Muscle layer of colon (tissue), 2 donors: ENCODE measurements at regions not wholly inside any gene's neighbourhood (a gene's known extent, or its start where the extent isn't known, plus 50 kb on each side); places are given as distances from the start of the nearest gene placed in this dataset.

Source experiments
- H3K27ac ChIP-seq: one replicate; pipeline ENCODE4 v1.7.0; 2013; ENCODE audit warnings: low read depth, mild to moderate bottlenecking, low read length, moderate library complexity
- H3K27me3 ChIP-seq, 2 donors: one replicate each; pipeline ENCODE4 v1.7.0; 2013; ENCODE audit warnings: low read length in 2 of 2, mild to moderate bottlenecking in 2 of 2; ENCODE audit not compliant: insufficient read depth in 2 of 2, control insufficient read depth in 1 of 2
- H3K36me3 ChIP-seq: one replicate; pipeline ENCODE4 v1.7.0; 2013; ENCODE audit warnings: mild to moderate bottlenecking, low read length; ENCODE audit not compliant: insufficient read depth
- H3K4me1 ChIP-seq: one replicate; pipeline ENCODE4 v1.7.0; 2013; ENCODE audit warnings: mild to moderate bottlenecking, low read length; ENCODE audit not compliant: insufficient read depth
- H3K4me3 ChIP-seq, 2 donors: one replicate each; pipeline ENCODE4 v1.7.0; 2013; ENCODE audit warnings: low read length in 2 of 2, low read depth in 1 of 2, mild to moderate bottlenecking in 1 of 2, moderate library complexity in 1 of 2
- H3K9ac ChIP-seq: one replicate; pipeline ENCODE4 v1.7.0; 2013; ENCODE audit warnings: low read length
- H3K9me3 ChIP-seq: one replicate; pipeline ENCODE4 v1.7.0; 2013; ENCODE audit warnings: mild to moderate bottlenecking, low read length
- donor health status: abdominal sarcoma.
- donor health status: Adenocarcinoma of cecum.

DNA sequence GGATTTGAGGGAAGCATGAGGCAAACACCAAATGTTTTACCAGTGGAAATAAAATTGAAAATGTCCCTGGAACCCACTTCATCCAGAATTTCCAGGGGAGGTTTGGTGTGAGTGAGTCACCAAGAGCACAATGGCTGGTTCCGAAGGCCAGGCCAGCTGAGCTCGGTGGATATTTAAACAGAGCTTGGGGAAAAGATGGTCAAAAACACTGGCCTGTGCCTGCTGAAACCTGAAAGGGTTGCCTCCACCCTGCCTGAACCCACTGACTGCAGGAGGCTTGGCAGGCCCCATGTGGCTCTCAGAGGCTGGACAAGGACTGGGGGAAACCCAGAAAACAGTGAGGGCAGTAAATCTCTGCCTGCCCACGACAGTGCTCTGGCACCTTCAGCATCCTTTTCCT, 93.9 kb downstream of the TTC32 start:
- H3K27me3 ChIP-seq, result no peaks in the 10 kb centered on the region
- no peaks in the 10 kb centered on the region for H3K36me3 ChIP-seq
- no peak overlapping the region for H3K9ac ChIP-seq
- H3K27ac ChIP-seq, result no peak overlapping the region
- H3K9me3 ChIP-seq, result no peaks in the 10 kb centered on the region
- H3K4me1 ChIP-seq, result peaks cover 23% of the 10 kb centered on the region
- H3K4me3 ChIP-seq, result no peak overlapping the region

DNA sequence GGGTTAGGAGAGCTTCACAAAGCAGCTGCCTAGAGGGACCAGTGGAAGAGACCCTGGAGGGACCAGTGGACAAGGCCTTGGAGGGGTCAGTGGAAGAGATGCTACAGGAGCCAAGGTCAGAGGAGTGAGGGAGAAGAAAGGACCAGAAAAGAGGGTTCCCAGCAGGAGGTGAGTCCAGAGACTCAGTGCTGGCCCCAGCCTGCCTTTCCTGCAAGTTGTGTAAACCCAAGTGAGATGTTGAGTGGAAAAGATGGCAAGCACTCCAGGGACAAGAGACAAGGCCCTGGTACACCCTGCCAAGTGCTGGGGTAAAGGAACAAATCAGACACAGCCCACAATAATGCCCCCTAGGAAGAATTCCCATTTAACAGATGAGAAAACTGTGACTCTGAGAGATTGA, 94.4 kb downstream of the TTC32 start:
- Histone ChIP-seq H3K27ac (no peak overlapping the region), H3K9me3 (no peaks in the 10 kb centered on the region), H3K4me1 (peaks cover 23% of the 10 kb centered on the region), H3K4me3 (no peak overlapping the region), H3K36me3 (no peaks in the 10 kb centered on the region), H3K27me3 (no peaks in the 10 kb centered on the region), H3K9ac (no peak overlapping the region)

DNA sequence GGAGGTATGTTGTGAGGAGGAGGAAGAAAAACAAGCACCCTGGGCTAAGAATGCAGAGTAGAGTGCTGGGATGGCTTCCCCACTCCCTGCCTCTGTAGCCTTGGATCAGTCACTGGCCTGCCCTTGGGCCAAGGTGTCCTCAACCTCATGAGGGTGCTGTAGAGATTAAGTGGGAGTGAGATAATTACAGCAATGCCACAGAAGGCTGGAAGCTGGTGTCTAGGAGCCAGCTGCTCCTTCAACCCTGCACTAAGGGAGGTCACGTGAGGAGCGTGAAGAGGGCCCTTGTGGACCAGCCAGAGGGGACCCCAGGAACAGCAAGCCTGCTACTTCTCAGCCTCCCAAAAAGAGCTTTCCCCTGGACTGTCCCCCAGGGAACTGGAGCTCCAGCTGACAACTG, 95.2 kb downstream of the TTC32 start:
- no peaks in the 10 kb centered on the region for H3K9me3 ChIP-seq
- no peak overlapping the region for H3K4me3 ChIP-seq
- peaks cover 23% of the 10 kb centered on the region for H3K4me1 ChIP-seq
- H3K9ac ChIP-seq, result no peak overlapping the region
- H3K36me3 ChIP-seq, result no peaks in the 10 kb centered on the region
- H3K27me3 ChIP-seq, result no peaks in the 10 kb centered on the region
- H3K27ac ChIP-seq, result no peak overlapping the region

DNA sequence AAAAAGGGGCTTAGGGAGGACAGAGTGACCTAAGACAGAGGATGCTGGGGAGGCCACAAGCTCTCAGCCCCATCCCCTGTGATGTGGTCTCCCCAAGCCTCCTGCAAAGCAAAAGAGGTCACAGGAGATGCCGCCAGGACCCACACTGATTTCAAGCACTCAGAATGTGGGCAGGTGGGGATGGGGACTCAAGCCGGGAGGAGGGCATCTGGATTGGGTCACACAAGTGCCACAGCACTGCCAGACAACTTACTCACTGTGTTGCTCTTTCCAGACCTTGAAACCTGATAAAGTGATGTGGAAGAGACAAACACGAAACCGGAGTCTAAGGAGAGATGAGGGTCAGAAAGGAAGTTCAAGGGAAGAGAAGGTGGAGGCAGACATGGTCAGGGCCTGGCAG, 95.7 kb downstream of the TTC32 start:
- Histone ChIP-seq H3K9me3 (no peaks in the 10 kb centered on the region), H3K4me3 (no peak overlapping the region), H3K4me1 (peaks cover 25% of the 10 kb centered on the region), H3K36me3 (no peaks in the 10 kb centered on the region), H3K27ac (no peak overlapping the region), H3K9ac (no peak overlapping the region), H3K27me3 (no peaks in the 10 kb centered on the region)

DNA sequence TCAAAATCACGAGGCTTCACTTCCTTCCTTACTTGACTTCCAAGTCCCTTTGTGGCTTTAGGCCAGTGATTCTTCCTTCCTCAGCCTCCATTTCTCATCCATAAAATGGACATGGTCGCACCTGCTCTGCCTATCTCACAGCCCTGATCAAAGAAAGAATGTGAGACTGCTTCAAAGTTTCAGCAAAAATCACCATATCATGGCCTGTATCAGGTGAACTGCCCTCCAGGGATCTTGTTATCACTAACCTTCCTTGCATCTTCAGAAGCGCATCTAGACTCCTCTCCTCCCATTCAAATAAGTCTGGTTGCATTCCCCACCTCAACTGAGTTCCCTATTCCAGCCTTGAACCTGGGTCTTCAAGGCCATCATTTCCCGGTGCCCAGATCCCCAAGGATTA, 96.5 kb downstream of the TTC32 start:
- no peak overlapping the region for H3K9ac ChIP-seq
- H3K36me3 ChIP-seq, result no peaks in the 10 kb centered on the region
- H3K27me3 ChIP-seq, result no peaks in the 10 kb centered on the region
- H3K4me1 ChIP-seq, result peaks cover 27% of the 10 kb centered on the region
- no peak overlapping the region for H3K4me3 ChIP-seq
- H3K9me3 ChIP-seq, result no peaks in the 10 kb centered on the region
- H3K27ac ChIP-seq, result no peak overlapping the region

DNA sequence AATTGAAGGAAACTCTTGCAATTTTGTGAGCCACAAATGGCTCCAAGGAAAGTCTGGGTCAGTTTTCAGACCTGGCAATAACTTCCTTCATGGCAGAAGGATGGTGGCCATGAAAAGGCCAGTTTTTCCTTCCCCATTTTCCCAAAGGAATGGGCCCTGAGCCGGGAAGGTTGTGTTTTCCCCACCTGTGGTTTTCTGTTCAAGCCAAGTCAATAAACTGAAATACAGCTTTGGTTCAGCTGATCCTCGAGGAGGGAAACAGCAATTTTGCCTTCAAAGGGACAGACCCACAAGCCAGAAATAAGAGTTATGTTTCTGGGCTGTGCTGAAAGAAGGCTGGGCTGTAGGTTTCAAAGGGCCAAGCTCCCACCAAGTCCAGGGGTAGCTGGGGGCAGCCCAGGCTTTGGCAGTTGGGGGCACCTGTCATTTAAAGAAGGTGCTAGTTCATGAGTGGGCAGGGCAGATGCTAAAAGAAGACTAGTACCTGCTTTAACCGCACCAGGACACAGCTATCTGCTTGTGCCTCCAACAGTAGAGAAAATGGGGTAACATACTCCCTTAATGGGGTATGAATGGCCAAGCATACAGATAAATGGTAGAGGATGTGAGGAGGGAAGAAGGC, 97.0 kb downstream of the TTC32 start:
- no peak overlapping the region for H3K4me3 ChIP-seq
- H3K4me1 ChIP-seq, result peaks cover 27% of the 10 kb centered on the region
- no peaks in the 10 kb centered on the region for H3K9me3 ChIP-seq
- H3K9ac ChIP-seq, result no peak overlapping the region
- no peak overlapping the region for H3K27ac ChIP-seq
- no peaks in the 10 kb centered on the region for H3K36me3 ChIP-seq
- H3K27me3 ChIP-seq, result no peaks in the 10 kb centered on the region

DNA sequence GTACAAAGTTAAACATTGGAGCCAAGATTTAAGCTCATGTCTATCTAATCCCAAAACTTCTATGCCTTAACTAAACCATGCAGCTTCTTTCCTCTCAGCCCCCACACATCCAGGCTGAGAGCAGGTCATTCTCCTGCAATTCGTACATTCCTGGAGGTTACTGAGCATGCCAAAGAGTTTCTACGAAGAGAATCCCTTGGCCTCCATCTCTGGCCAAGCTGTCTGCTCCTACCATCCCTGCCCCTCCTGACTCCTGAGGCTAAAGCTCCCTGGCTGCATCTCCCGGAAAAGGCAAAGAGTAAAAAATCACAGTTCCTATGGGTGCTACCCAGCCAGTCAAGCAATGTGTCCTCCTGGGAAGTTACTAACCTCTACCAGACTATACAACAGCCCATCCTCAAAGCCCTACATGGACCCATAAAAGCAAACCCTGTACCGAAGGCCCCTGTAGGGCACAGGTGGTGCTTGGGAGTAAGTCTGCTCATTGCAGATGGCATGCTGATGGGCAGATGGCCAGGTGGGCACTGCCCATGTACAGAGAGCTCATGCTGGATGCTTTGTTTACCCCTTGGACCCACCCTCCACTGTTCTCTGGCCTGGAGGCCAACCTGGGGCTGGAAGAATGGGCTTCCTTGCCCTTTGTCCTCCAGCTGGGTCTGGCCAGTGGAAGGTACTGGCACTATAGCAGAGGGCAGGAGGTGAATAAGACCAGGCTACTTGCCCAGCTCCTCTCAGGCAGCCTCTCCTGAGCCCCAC, 99.5 kb downstream of the TTC32 start:
- H3K27ac ChIP-seq, result peak overlapping the region; percentile 57
- H3K36me3 ChIP-seq, result no peaks in the 10 kb centered on the region
- no peak overlapping the region for H3K9ac ChIP-seq
- no peak overlapping the region for H3K4me3 ChIP-seq
- no peaks in the 10 kb centered on the region for H3K9me3 ChIP-seq
- peaks cover 22% of the 10 kb centered on the region for H3K4me1 ChIP-seq
- H3K27me3 ChIP-seq, result no peaks in the 10 kb centered on the region

DNA sequence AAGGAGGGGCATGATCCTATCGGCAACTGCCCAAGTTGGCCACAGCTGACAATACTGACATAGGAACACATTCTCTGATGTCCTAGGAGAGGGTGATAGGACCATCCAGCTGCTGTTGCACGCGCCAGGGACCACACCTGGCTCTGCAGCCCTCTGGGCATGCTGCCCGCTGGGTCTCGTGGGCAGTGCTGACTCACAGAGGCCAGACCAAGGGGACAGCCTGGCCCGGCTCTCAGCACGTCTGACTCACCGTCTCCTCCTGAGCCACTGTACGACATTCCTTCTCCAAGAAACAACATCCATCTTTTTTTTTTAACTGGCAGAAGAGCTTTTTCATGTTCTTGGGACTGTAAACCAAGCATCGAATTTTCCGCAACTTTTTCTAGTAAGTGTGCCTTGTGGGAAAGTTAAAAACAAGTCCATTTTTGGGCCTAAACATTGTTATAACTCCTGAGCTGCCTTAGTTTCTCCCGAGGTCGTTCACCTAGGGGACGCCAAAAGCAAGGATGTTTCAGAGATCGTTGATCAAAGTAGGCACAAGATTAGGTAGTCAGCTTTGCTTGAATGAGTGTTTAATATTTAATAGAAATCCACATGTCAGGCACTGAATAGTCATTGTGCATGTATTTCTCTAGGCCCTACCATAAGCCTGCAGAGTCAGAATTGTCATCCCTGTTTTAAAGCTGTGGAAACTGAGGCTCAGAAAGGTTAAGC, 100.3 kb downstream of the TTC32 start:
- H3K9me3 ChIP-seq, result no peaks in the 10 kb centered on the region
- H3K36me3 ChIP-seq, result no peaks in the 10 kb centered on the region
- H3K9ac ChIP-seq, result no peak overlapping the region
- no peaks in the 10 kb centered on the region for H3K27me3 ChIP-seq
- H3K27ac ChIP-seq, result peak overlapping the region; percentile 57
- peaks cover 21% of the 10 kb centered on the region for H3K4me1 ChIP-seq
- no peak overlapping the region for H3K4me3 ChIP-seq

DNA sequence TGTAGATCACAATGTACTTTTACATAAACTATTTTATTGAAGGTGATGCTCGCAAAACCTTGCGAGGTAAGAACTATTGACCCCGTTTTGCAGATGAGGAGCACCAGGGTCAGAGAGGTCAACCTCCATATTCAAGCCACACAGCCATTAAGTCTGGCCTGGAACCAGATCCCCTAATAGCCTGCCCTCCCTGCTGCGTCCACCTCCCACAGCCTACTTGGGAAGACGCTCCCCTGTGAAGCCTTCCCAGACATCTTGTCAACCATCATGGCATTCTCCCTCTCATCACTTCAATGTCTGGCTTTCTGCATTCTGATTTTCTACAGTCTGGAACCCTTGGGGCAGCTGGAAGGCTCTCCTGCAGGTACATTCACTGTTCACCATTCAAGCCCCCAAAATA, 101.0 kb downstream of the TTC32 start:
- Histone ChIP-seq H3K4me1 (peaks cover 21% of the 10 kb centered on the region), H3K36me3 (no peaks in the 10 kb centered on the region), H3K9me3 (no peaks in the 10 kb centered on the region), H3K27ac (no peak overlapping the region), H3K27me3 (no peaks in the 10 kb centered on the region), H3K4me3 (no peak overlapping the region), H3K9ac (no peak overlapping the region)

DNA sequence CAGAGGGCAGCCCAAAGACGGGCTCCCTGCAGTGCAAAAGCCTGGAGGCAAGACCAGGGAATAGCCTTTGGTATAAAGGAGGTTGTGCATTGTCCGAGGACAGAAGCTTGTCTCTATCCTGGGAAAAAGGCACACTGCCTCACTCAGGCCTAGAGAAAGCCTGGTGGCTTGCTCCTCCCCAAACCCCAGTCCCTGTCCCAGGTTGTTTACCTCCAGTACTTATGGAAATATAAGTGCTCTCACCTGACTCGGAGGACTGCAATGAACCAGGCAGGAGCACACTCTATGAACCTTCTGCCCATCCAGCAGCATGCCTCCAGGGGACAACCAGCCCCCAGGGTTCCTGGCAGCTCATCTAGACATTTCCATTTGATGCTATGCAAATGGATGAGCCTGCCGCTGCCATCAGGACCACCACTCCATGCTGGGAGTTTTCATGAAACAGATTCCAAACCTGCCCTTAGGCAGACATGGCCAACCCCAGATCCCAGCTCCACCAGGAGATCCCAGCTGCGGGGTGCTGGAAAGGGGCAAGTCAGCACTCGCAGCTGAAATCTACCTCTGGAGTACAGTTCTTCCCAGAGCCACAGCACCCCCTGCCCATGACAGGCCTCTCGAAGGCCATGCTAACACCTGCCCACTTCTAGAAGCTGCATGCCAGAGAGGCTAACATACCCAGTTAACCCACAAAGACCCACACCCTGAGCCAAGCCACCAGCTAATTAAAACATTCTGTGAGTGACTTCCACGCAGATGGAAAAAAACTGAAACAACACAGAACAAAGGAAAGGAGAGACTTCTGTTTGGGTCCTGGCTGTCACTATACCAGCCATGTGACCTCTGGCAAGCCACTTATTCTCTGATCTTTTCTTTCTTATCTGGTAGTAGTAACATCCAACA, 101.7 kb downstream of the TTC32 start:
- Histone ChIP-seq H3K4me3 (no peak overlapping the region), H3K4me1 (peaks cover 21% of the 10 kb centered on the region), H3K36me3 (no peaks in the 10 kb centered on the region), H3K27me3 (no peaks in the 10 kb centered on the region), H3K27ac (no peak overlapping the region), H3K9ac (no peak overlapping the region), H3K9me3 (no peaks in the 10 kb centered on the region)

DNA sequence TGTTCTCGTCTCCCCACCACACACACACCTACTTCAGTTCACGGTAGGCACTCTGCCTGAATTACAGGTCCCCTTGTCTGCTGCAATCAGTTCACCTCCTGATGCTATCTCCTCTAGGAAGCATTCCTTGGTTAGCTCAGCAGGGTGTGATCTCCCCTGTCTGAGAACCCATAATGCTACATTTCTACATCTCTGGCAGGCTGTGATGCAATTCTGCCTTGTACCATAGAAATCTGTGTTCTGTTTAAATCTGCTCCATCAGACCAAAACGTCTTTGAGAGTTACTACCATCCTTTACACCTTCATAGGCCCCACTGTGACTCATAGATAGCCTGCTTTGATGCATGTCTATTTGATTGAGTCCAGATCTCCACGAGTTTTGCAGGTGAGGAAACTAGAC, 103.9 kb downstream of the TTC32 start:
- H3K36me3 ChIP-seq, result no peaks in the 10 kb centered on the region
- no peak overlapping the region for H3K4me3 ChIP-seq
- H3K27ac ChIP-seq, result no peak overlapping the region
- H3K4me1 ChIP-seq, result peaks cover 20% of the 10 kb centered on the region
- H3K27me3 ChIP-seq, result no peaks in the 10 kb centered on the region
- no peaks in the 10 kb centered on the region for H3K9me3 ChIP-seq
- no peak overlapping the region for H3K9ac ChIP-seq
